Hepatocyte (in vitro differentiated cells): ENCODE measurements at regions not wholly inside any gene's neighbourhood (a gene's known extent, or its start where the extent isn't known, plus 50 kb on each side); places are given as distances from the start of the nearest gene placed in this dataset.

Experiments used
- EZH2 ChIP-seq: fragments of 200-600 bp; sonication (generic); IDR thresholded peaks from 2 replicates; pipeline ENCODE4 v1.6.1; 2016; ENCODE audit warnings: antibody characterized with exemption, mild to moderate bottlenecking, borderline replicate concordance
- EZH2phosphoT487 ChIP-seq: fragments of 200-600 bp; sonication (generic); IDR thresholded peaks from one replicate; pipeline ENCODE4 v1.6.1; 2018; ENCODE audit warnings: antibody characterized with exemption, mild to moderate bottlenecking, low read depth, moderate library complexity; ENCODE audit not compliant: unreplicated experiment, severe bottlenecking
- TF ChIP-seq, protein P1 (sequence below): fragments of 200-600 bp; sonication (generic); IDR thresholded peaks from 2 replicates; pipeline ENCODE4 v1.5.1; 2016; ENCODE audit warnings: antibody characterized with exemption, mild to moderate bottlenecking; ENCODE audit not compliant: poor library complexity

DNA sequence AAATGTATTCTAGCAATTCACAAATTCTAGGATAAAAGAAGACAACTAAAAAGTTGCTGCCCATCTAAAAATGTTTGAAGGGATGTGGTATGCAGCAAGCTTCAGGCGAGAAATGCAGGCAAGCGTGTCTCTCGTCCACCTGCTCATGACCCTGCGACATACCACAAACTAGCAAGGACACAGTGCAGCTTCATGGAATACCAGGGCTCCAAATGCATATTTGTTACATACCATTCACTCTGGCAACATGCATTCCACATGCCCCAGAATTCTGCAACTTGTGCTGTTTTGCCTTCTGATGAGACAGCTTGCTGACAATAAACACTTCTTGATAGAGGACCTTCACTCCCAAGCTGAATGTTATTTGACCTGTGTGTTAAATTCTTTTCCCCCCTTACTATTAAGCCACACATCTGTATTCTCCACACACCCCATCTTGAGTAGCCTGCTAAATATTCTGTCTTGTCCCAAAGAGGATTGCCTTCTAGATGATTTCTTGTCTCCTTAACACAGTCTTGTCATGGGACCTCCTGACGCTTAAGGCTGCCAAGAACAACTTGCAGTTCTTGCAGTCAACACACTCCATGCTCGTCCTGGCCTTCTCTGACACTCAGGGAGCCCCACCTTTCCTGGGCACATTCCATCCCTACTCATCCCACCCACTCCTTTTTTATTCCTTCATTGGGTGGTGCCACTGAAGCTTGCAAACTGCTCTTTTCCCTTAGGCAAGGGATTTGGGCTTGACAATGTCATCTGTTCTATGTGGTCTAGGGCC, 340.5 kb downstream of the PIK3R1 start:
- TF ChIP-seq, protein P1, sequence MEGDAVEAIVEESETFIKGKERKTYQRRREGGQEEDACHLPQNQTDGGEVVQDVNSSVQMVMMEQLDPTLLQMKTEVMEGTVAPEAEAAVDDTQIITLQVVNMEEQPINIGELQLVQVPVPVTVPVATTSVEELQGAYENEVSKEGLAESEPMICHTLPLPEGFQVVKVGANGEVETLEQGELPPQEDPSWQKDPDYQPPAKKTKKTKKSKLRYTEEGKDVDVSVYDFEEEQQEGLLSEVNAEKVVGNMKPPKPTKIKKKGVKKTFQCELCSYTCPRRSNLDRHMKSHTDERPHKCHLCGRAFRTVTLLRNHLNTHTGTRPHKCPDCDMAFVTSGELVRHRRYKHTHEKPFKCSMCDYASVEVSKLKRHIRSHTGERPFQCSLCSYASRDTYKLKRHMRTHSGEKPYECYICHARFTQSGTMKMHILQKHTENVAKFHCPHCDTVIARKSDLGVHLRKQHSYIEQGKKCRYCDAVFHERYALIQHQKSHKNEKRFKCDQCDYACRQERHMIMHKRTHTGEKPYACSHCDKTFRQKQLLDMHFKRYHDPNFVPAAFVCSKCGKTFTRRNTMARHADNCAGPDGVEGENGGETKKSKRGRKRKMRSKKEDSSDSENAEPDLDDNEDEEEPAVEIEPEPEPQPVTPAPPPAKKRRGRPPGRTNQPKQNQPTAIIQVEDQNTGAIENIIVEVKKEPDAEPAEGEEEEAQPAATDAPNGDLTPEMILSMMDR: no peak
- TF ChIP-seq EZH2: no peak
- no peak for TF ChIP-seq EZH2phosphoT487
